ENCODE measurements at regions not wholly inside any gene's neighbourhood (a gene's known extent, or its start where the extent isn't known, plus 50 kb on each side); places are given as distances from the start of the nearest gene placed in this dataset.
"Not testable (repeated sequence)": the region's sequence is repeated elsewhere in the genome, so short reads cannot be mapped to it uniquely, and the experiment has no call there.

DNA sequence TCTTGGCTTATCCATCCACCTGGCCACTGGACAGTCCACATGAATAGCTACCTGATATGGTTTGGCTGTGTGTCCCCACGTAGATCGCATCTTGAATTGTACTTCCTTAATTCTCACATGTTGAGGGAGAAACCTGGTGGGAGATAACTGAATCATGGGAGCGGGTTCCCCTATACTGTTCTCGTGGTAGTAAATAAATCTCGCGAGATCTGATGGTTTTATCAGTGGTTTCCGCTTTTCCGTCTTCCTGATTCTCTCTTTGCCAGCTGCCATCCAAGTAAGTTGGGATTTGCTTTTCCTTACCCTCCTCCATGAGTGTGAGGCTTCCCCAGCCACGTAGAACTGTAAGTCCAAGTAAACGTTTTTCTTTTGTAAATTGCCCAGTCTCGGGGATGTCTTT, 720.8 kb downstream of the PRIM2 start:
- H3K4me3 Mint-ChIP-seq; H3K27me3 Mint-ChIP-seq; POLR2A ChIA-PET; DNase-seq; CTCF ChIA-PET; H3K27ac Mint-ChIP-seq; H3K36me3 Mint-ChIP-seq (ENCODE audit: low read depth); H3K4me1 Mint-ChIP-seq; H3K9me3 Mint-ChIP-seq: not testable (repeated sequence)

GRCh38 chr6:58046584-58046983, 729.2 kb downstream of the PRIM2 start:
- POLR2A ChIA-PET; H3K4me1 Mint-ChIP-seq; CTCF ChIA-PET; DNase-seq; H3K36me3 Mint-ChIP-seq (ENCODE audit: low read depth); H3K4me3 Mint-ChIP-seq; H3K27ac Mint-ChIP-seq; H3K27me3 Mint-ChIP-seq; H3K9me3 Mint-ChIP-seq: not testable (repeated sequence)

DNA sequence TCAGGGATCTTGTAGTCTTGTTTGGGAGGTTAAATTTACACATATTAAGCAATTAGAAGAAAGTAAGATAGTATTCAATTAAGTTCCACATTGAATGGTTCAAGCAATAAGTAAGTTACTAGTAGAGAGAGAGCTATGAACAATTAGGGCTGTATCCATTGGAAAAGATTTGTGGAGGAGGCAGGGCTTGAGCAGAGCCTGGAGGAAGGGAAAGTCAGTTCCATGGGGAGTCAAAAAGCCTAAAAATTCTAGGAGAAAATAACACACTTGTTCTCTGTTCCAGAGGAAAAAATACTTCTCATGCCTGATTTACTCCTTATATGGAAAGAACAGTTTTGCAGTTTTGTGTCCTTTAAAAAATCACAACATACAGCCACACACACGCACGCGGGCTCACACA, 730.0 kb downstream of the PRIM2 start:
- H3K9me3 Mint-ChIP-seq; DNase-seq; CTCF ChIA-PET; H3K27me3 Mint-ChIP-seq; H3K4me1 Mint-ChIP-seq; H3K36me3 Mint-ChIP-seq (ENCODE audit: low read depth); POLR2A ChIA-PET; H3K4me3 Mint-ChIP-seq; H3K27ac Mint-ChIP-seq: not testable (repeated sequence)

DNA sequence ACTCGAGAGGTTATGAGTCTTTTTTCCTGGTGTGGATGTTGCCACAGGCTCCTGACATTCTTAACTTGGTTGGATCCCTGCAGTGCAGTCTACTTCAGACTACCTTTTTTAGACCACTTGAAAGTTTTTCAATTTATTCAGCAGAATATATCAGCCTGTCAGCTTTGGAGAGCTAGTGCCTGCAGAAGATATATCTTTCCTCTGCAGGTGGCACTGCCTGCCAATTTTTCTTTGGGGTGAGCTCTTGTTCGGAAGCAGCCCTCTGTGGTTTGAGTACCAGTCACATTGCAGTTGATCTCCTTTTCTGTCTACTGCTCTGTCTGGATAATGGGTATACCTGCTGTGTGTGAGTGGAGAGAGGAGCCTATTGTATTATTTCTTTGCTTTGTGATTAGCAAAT, 730.4 kb downstream of the PRIM2 start:
- H3K4me1 Mint-ChIP-seq; CTCF ChIA-PET; DNase-seq; H3K9me3 Mint-ChIP-seq; H3K27me3 Mint-ChIP-seq; H3K36me3 Mint-ChIP-seq (ENCODE audit: low read depth); H3K4me3 Mint-ChIP-seq; POLR2A ChIA-PET; H3K27ac Mint-ChIP-seq: not testable (repeated sequence)

- H3K4me1 Mint-ChIP-seq; H3K27me3 Mint-ChIP-seq; H3K27ac Mint-ChIP-seq; H3K36me3 Mint-ChIP-seq (ENCODE audit: low read depth); H3K4me3 Mint-ChIP-seq; DNase-seq; CTCF ChIA-PET; H3K9me3 Mint-ChIP-seq; POLR2A ChIA-PET: not testable (repeated sequence)
Observed at GRCh38 chr6:58055465-58056176, 738.2 kb downstream of the PRIM2 start.

- H3K9me3 Mint-ChIP-seq; H3K27me3 Mint-ChIP-seq; H3K4me1 Mint-ChIP-seq; POLR2A ChIA-PET; H3K4me3 Mint-ChIP-seq; H3K27ac Mint-ChIP-seq; H3K36me3 Mint-ChIP-seq (ENCODE audit: low read depth); DNase-seq; CTCF ChIA-PET: not testable (repeated sequence)
Observed at GRCh38 chr6:58059701-58060100, 742.3 kb downstream of the PRIM2 start.

GRCh38 chr6:58063542-58063941, 746.1 kb downstream of the PRIM2 start:
- H3K4me1 Mint-ChIP-seq; CTCF ChIA-PET; DNase-seq; H3K27me3 Mint-ChIP-seq; POLR2A ChIA-PET; H3K36me3 Mint-ChIP-seq (ENCODE audit: low read depth); H3K9me3 Mint-ChIP-seq; H3K4me3 Mint-ChIP-seq; H3K27ac Mint-ChIP-seq: not testable (repeated sequence)

DNA sequence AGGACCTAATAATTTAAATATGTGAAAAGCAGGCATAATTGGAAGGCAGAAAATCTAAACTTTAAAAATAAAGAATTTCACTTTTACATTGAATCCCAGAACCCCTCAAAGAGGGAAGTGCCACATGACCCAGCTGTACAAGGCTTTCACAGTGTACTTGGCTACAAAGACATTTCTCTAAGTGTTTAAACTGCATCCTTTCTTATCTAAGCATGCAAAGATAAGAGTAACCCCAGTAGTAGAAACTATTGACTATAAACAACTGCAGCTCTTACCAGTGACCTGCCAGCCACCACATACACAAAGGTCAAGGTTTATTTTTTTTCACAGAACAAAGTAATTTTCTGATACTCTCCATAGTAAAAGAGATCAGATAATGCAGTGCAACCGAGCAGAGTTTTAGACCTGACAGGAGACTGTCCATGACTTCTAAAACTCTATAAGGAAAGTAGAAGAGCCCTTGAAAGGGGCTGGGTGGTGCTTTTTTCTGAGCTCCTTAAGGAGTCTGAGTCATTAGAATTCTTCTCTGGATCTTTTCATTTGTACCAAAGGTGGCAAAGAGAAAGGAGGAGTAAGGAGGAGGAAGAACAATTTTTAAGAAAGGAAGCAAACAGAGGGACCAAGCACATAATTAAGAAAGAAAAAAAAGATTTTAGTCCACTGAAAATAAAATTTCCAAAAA, 750.6 kb downstream of the PRIM2 start:
- H3K36me3 Mint-ChIP-seq (ENCODE audit: low read depth); H3K27ac Mint-ChIP-seq; H3K4me1 Mint-ChIP-seq; POLR2A ChIA-PET; H3K4me3 Mint-ChIP-seq; DNase-seq; H3K27me3 Mint-ChIP-seq; H3K9me3 Mint-ChIP-seq; CTCF ChIA-PET: not testable (repeated sequence)

DNA sequence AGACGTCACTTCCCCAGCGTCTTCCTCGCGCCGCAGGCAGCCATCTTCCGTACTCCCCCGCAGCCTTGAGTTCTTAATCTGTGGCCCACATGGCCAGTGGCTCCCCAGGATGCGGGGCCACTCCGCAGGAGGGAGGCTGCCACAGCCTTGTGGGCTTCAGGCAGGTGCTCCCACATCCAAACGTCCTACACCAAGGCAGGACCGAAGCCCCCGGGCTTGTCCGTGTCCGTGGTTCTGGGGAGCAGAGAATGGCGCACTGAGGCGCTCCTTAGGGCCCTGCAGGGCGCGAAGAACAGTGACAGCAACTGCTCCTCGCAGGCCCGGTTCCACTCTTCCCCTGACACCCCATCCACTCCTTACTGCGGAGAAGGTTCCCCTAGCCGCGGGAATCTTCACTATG, 755.8 kb downstream of the PRIM2 start:
- POLR2A ChIA-PET: no interaction called here
- Mint-ChIP-seq H3K27ac (no peak overlapping the region), H3K4me1 (no peaks in the 10 kb centered on the region), H3K9me3 (no peaks in the 10 kb centered on the region), H3K4me3 (no peak overlapping the region), H3K27me3 (no peaks in the 10 kb centered on the region), H3K36me3 (ENCODE audit: low read depth) (no peaks in the 10 kb centered on the region)
- DNase-seq: no peak
- CTCF ChIA-PET: no interaction called here

GRCh38 chr6:58090067-58090466, 772.6 kb downstream of the PRIM2 start:
- DNase-seq; CTCF ChIA-PET; H3K4me3 Mint-ChIP-seq; H3K27me3 Mint-ChIP-seq; H3K4me1 Mint-ChIP-seq; H3K27ac Mint-ChIP-seq; H3K9me3 Mint-ChIP-seq; POLR2A ChIA-PET; H3K36me3 Mint-ChIP-seq (ENCODE audit: low read depth): not testable (repeated sequence)

DNA sequence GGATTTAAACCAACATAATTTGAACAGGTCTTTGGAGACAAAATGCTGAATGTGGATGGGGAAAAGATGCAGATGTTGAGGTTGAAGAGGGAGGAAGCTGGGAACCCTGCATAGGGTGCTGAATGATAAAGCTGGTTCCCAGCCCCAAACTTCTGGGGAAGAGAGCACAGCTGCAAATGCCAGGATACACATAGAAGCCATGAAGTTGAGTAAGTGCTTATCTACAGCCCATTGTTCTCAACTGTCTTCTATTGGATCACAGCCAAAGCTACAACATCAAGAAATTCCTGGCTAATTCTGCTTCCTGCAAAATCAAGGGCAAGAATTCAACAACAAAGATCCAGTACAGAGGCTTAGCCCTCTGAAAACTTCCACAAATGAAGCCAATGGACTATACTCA, 779.8 kb downstream of the PRIM2 start:
- H3K27me3 Mint-ChIP-seq; H3K4me1 Mint-ChIP-seq; DNase-seq; POLR2A ChIA-PET; H3K9me3 Mint-ChIP-seq; H3K27ac Mint-ChIP-seq; H3K36me3 Mint-ChIP-seq (ENCODE audit: low read depth); CTCF ChIA-PET; H3K4me3 Mint-ChIP-seq: not testable (repeated sequence)

GRCh38 chr6:58113960-58114359, 796.5 kb downstream of the PRIM2 start:
- Mint-ChIP-seq H3K27ac (no peak overlapping the region), H3K9me3 (no peaks in the 10 kb centered on the region), H3K4me1 (no peaks in the 10 kb centered on the region), H3K27me3 (no peaks in the 10 kb centered on the region), H3K36me3 (ENCODE audit: low read depth) (no peaks in the 10 kb centered on the region), H3K4me3 (no peak overlapping the region)
- ChIA-PET POLR2A (no interaction called here), CTCF (no interaction called here)
- no peak for DNase-seq

- DNase-seq; POLR2A ChIA-PET; H3K4me1 Mint-ChIP-seq; H3K27me3 Mint-ChIP-seq; H3K27ac Mint-ChIP-seq; H3K9me3 Mint-ChIP-seq; CTCF ChIA-PET; H3K4me3 Mint-ChIP-seq; H3K36me3 Mint-ChIP-seq (ENCODE audit: low read depth): not testable (repeated sequence)
Observed at GRCh38 chr6:58117162-58117561, 799.7 kb downstream of the PRIM2 start.

- POLR2A ChIA-PET; H3K9me3 Mint-ChIP-seq; H3K27ac Mint-ChIP-seq; H3K4me3 Mint-ChIP-seq; DNase-seq; H3K4me1 Mint-ChIP-seq; H3K27me3 Mint-ChIP-seq; CTCF ChIA-PET; H3K36me3 Mint-ChIP-seq (ENCODE audit: low read depth): not testable (repeated sequence)
Observed at GRCh38 chr6:58121616-58122015, 804.2 kb downstream of the PRIM2 start.

Data from activated CD4-positive, alpha-beta memory T cell treated with anti-CD3 and anti-CD28 coated beads, Interleukin-2, amount 10 ng/mL, durations not matched to agents 7 days and 5 days (primary cell).